ENCODE measurements at regions not wholly inside any gene's neighbourhood (a gene's known extent, or its start where the extent isn't known, plus 50 kb on each side); places are given as distances from the start of the nearest gene placed in this dataset.

DNA sequence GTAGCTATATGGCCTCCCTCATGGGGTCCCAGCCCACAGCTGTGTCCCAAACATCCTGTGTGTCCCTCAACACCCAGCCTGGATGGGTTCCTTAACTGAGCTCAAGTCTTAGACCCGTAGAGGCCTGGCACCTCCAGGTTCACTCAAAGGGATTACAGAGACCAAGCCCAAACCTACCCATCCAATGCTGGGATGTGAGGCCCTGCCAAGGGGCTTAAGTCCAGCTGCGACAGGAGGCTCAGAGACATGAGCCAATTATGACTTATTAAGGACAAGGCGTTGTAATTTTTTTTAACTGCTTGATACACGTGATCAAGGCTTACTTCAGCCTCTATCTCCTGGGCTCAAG lies 105.6 kb upstream of the RET start:
- TF ChIP-seq CTCF (conservative IDR thresholded peaks at IDR 0.05; ENCODE audit: low read depth, low read length): no peak
- no peak for TF ChIP-seq MAFK (IDR thresholded peaks at IDR 0.05; ENCODE audit: low read depth, low read length)
- no peak for TF ChIP-seq POLR2A (IDR thresholded peaks at IDR 0.05; ENCODE audit: low read depth, low read length)
- no peak for TF ChIP-seq RCOR1 (IDR thresholded peaks at IDR 0.05; ENCODE audit: insufficient replicate concordance, low read length)

Measured in IMR-90 (cell line).